IMR-90 (cell line): ENCODE measurements at regions not wholly inside any gene's neighbourhood (a gene's known extent, or its start where the extent isn't known, plus 50 kb on each side); places are given as distances from the start of the nearest gene placed in this dataset.

Experiments used
- ATAC-seq: fragments of 200-7000 bp; cut with Tn5 transposase; 2 replicates; pipeline ENCODE4 v1.9.1; 2020; ENCODE audit warnings: low read depth, mild to moderate bottlenecking, moderate library complexity
- BruUV-seq: library from RNA; stranded (reverse); fragments of 400-500 nt; replicated peaks from 2 replicates; lab custom pipeline; 2021; lab: Mats Ljungman, UMichigan
- CTCF ChIA-PET: fragments of 300-600 bp; formaldehyde crosslinking; extraction: SDS; loops from one replicate; lab custom pipeline; 2021; ENCODE audit warnings: antibody characterized with exemption; lab: Yijun Ruan, JAX
- POLR2A ChIA-PET: fragments of 300-600 bp; sonication (Branson Sonifier 250); formaldehyde crosslinking; loops from one replicate; lab custom pipeline; 2022; ENCODE audit warnings: antibody characterized with exemption; ENCODE audit not compliant: unreplicated experiment; lab: Charles Lee
- DNase-seq: peaks from one replicate; pipeline ENCODE4 v3.0.0; 2013
- H2AFZ ChIP-seq: replicated peaks from 2 replicates; pipeline ENCODE3; 2013; ENCODE audit warnings: low read length, mild to moderate bottlenecking; ENCODE audit not compliant: poor library complexity
- H2AK5ac ChIP-seq: 2 replicates; pipeline ENCODE4 v1.6.1; 2013; ENCODE audit warnings: low read depth, low read length, inconsistent platforms
- H2AK9ac ChIP-seq: replicated peaks from 2 replicates; pipeline ENCODE3; 2013; ENCODE audit warnings: mild to moderate bottlenecking, low read depth, low read length, moderate library complexity; ENCODE audit not compliant: poor library complexity
- H2BK120ac ChIP-seq: 2 replicates; pipeline ENCODE4 v1.6.1; 2013; ENCODE audit warnings: low read depth, low read length, inconsistent platforms
- H2BK15ac ChIP-seq: 3 replicates; pipeline ENCODE4 v1.6.1; 2013; ENCODE audit warnings: low read depth, low read length, inconsistent platforms
- H2BK20ac ChIP-seq: 2 replicates; pipeline ENCODE4 v1.6.1; 2013; ENCODE audit warnings: low read depth, mild to moderate bottlenecking, inconsistent platforms, low read length, moderate library complexity
- H2BK5ac ChIP-seq: 2 replicates; pipeline ENCODE4 v1.6.1; 2013; ENCODE audit warnings: mild to moderate bottlenecking, low read depth, low read length, inconsistent platforms; ENCODE audit not compliant: poor library complexity, severe bottlenecking
- H3K14ac ChIP-seq: replicated peaks from 2 replicates; pipeline ENCODE4 v1.6.1; 2013; ENCODE audit warnings: low read depth, low read length, inconsistent platforms
- H3K18ac ChIP-seq: 2 replicates; pipeline ENCODE4 v1.6.1; 2013; ENCODE audit warnings: low read depth, low read length, control low read depth
- H3K23ac ChIP-seq: 2 replicates; pipeline ENCODE4 v1.6.1; 2013; ENCODE audit warnings: low read depth, low read length, inconsistent platforms
- H3K27ac ChIP-seq: 2 replicates; pipeline ENCODE4 v1.5.1; 2013; ENCODE audit warnings: mild to moderate bottlenecking, control low read depth, low read length; ENCODE audit not compliant: insufficient read depth
- H3K27me3 ChIP-seq: 2 replicates; pipeline ENCODE4 v1.6.1; 2013; ENCODE audit warnings: low read length; ENCODE audit not compliant: control insufficient read depth, insufficient read depth
- H3K36me3 ChIP-seq: 2 replicates; pipeline ENCODE4 v1.6.1; 2013; ENCODE audit warnings: low read length, mixed read lengths; ENCODE audit not compliant: control insufficient read depth, insufficient read depth
- H3K4ac ChIP-seq: 2 replicates; pipeline ENCODE4 v1.6.1; 2013; ENCODE audit warnings: low read depth, low read length, inconsistent platforms
- H3K4me1 ChIP-seq: 2 replicates; pipeline ENCODE4 v1.6.1; 2013; ENCODE audit warnings: low read length, mixed read lengths; ENCODE audit not compliant: control insufficient read depth, insufficient read depth
- H3K4me2 ChIP-seq: 2 replicates; pipeline ENCODE4 v1.6.1; 2013; ENCODE audit warnings: low read depth, mild to moderate bottlenecking, control low read depth, low read length, moderate library complexity
- H3K4me3 ChIP-seq: 2 replicates; pipeline ENCODE4 v1.5.1; 2013; ENCODE audit warnings: low read depth, mild to moderate bottlenecking, control low read depth, low read length, moderate library complexity; ENCODE audit not compliant: insufficient read depth
- H3K56ac ChIP-seq: 2 replicates; pipeline ENCODE4 v1.6.1; 2013; ENCODE audit warnings: low read length, inconsistent platforms; ENCODE audit not compliant: insufficient read depth; ENCODE audit errors: extremely low read depth
- H3K79me1 ChIP-seq, 2 experiments: 2 replicates each; pipeline ENCODE4 v1.6.1; 2013; ENCODE audit warnings: low read length in 2 of 2, inconsistent platforms in 1 of 2, low read depth in 1 of 2
- H3K9ac ChIP-seq: 2 replicates; pipeline ENCODE4 v1.6.1; 2013; ENCODE audit warnings: low read depth, low read length, control low read depth
- H3K9me1 ChIP-seq: 2 replicates; pipeline ENCODE4 v1.6.1; 2013; ENCODE audit warnings: low read length, inconsistent platforms; ENCODE audit not compliant: insufficient read depth
- H3K9me3 ChIP-seq: 2 replicates; pipeline ENCODE4 v1.6.1; 2013; ENCODE audit warnings: low read length; ENCODE audit not compliant: control insufficient read depth, insufficient read depth
- H4K20me1 ChIP-seq: 2 replicates; pipeline ENCODE4 v1.6.1; 2013; ENCODE audit warnings: low read length, inconsistent platforms; ENCODE audit not compliant: insufficient read depth
- H4K5ac ChIP-seq: 2 replicates; pipeline ENCODE4 v1.6.1; 2013; ENCODE audit warnings: mild to moderate bottlenecking, low read depth, low read length, control low read depth
- H4K8ac ChIP-seq, 2 experiments: 2 replicates each; pipeline ENCODE4 v1.6.1; 2013; ENCODE audit warnings: low read depth in 2 of 2, low read length in 2 of 2, control low read depth in 1 of 2, inconsistent platforms in 1 of 2
- H4K91ac ChIP-seq: 2 replicates; pipeline ENCODE4 v1.6.1; 2013; ENCODE audit warnings: low read depth, low read length, inconsistent platforms; ENCODE audit not compliant: insufficient read depth
- RAD21 ChIP-seq: IDR thresholded peaks from 2 replicates; pipeline ENCODE4 v1.6.1; 2012; ENCODE audit warnings: low read length, improper control_type of control experiment
- RFX5 ChIP-seq: IDR thresholded peaks from 2 replicates; pipeline ENCODE4 v1.8.0; 2012; ENCODE audit warnings: low read depth, mild to moderate bottlenecking, low read length, moderate library complexity
- WGBS, 2 experiments: methylation state at CpG; one replicate each; pipeline versions ENCODE4 v1.1.5 to v1.1.7; 2013; ENCODE audit warnings: missing lambda C conversion rate in 2 of 2; ENCODE audit not compliant: insufficient read length in 1 of 2; ENCODE audit errors: extremely low coverage in 2 of 2; 5-methylcytosine and 5-hydroxymethylcytosine counted together
- dilution Hi-C: fragments of 300-500 bp; cut with HindIII; formaldehyde crosslinking; loops from one replicate; pipeline ENCODE4 v1.14.3; 2018; ENCODE audit warnings: low sequenced_read_pairs; ENCODE audit not compliant: unreplicated experiment
- in situ Hi-C: fragments of 300-500 bp; cut with MboI; formaldehyde crosslinking; loops from 3 replicates; pipeline ENCODE4 v1.14.3; 2019; ENCODE audit warnings: low sequenced_read_pairs, inconsistent platforms, mixed read lengths
- intact Hi-C: fragments of 100-400 bp; cut with micrococcal nuclease; formaldehyde crosslinking; loops from 2 replicates; pipeline ENCODE4 v1.10.0; 2022

GRCh38 chr4:123871341-123871740, 474.7 kb downstream of the SPRY1 start:
- Histone ChIP-seq H3K18ac (no peak overlapping the region), H2BK15ac (no peak overlapping the region), H3K27ac (no peak overlapping the region), H3K4me1 (no peaks in the 10 kb centered on the region; the same call in 1 of the 2 replicates), H3K36me3 (no peaks in the 10 kb centered on the region), H2AFZ (no peak overlapping the region), H2BK20ac (no peak overlapping the region), H3K9ac (no peak overlapping the region), H3K27me3 (no peaks in the 10 kb centered on the region), H4K20me1 (no peaks in the 10 kb centered on the region), H3K4me2 (no peak overlapping the region), H3K4ac (no peak overlapping the region), H2BK5ac (no peak overlapping the region), H3K9me3 (no peaks in the 10 kb centered on the region), H3K23ac (no peak overlapping the region), H4K91ac (no peak overlapping the region), H3K4me3 (no peak overlapping the region), H2AK9ac (no peak overlapping the region), H4K5ac (no peak overlapping the region), H3K14ac (no peak overlapping the region), H3K79me1 (no peaks in the 10 kb centered on the region), H3K56ac (no peak overlapping the region), H3K9me1 (no peaks in the 10 kb centered on the region), H2AK5ac (no peak overlapping the region), H2BK120ac (no peak overlapping the region), H4K8ac (no peak overlapping the region)
- no peak for DNase-seq
- dilution Hi-C loops: no loop called here
- intact Hi-C loops: no loop called here
- in situ Hi-C loops: no loop called here
- CTCF ChIA-PET: no interaction called here
- no CpG with 5 or more reads among the region's 6 CpGs for WGBS, 2 experiments
- TF ChIP-seq RFX5: no peak
- TF ChIP-seq RAD21: no peak
- POLR2A ChIA-PET: no interaction called here
- BruUV-seq: no TSS peak
- no peak for ATAC-seq
